ENCODE measurements at regions not wholly inside any gene's neighbourhood (a gene's known extent, or its start where the extent isn't known, plus 50 kb on each side); places are given as distances from the start of the nearest gene placed in this dataset.

DNA sequence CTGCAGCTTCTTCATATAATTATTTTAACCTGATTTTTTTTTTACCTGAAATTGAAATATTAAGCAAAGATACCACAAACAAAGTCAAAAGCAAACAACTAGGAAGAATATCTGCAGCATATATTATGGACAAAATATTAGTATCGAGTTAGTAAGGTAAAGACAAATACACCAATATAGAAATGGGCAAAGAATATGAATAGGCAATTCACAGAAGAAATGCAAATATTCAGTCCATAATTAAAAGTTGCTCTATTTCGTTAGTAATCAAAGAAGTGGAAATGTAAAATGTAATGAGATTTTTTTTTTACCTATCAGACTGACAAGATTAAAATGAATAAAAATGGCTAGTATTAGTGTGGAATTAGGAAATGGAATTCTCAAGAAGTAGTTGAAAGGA is 121.5 kb downstream of the CD83 start:
- H3K79me2 ChIP-seq (ENCODE audit: insufficient read depth, low read length), result no peaks in the 10 kb centered on the region
- no peaks in the 10 kb centered on the region for H3K36me3 ChIP-seq (ENCODE audit: control insufficient read depth in 1 of 2, insufficient read depth in 2 of 2, low read length in 2 of 2)
- ATAC-seq (no peak), DNase-seq (ENCODE audit: low read depth, low spot score) (no peak)
- TF ChIP-seq JUND (IDR thresholded peaks at IDR 0.05), result no peak
- TF ChIP-seq, protein P1, sequence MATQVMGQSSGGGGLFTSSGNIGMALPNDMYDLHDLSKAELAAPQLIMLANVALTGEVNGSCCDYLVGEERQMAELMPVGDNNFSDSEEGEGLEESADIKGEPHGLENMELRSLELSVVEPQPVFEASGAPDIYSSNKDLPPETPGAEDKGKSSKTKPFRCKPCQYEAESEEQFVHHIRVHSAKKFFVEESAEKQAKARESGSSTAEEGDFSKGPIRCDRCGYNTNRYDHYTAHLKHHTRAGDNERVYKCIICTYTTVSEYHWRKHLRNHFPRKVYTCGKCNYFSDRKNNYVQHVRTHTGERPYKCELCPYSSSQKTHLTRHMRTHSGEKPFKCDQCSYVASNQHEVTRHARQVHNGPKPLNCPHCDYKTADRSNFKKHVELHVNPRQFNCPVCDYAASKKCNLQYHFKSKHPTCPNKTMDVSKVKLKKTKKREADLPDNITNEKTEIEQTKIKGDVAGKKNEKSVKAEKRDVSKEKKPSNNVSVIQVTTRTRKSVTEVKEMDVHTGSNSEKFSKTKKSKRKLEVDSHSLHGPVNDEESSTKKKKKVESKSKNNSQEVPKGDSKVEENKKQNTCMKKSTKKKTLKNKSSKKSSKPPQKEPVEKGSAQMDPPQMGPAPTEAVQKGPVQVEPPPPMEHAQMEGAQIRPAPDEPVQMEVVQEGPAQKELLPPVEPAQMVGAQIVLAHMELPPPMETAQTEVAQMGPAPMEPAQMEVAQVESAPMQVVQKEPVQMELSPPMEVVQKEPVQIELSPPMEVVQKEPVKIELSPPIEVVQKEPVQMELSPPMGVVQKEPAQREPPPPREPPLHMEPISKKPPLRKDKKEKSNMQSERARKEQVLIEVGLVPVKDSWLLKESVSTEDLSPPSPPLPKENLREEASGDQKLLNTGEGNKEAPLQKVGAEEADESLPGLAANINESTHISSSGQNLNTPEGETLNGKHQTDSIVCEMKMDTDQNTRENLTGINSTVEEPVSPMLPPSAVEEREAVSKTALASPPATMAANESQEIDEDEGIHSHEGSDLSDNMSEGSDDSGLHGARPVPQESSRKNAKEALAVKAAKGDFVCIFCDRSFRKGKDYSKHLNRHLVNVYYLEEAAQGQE (IDR thresholded peaks at IDR 0.05; ENCODE audit: low read depth), result no peak
- no peak overlapping the region for H3K9ac ChIP-seq (ENCODE audit: low read length)
- H3K4me1 ChIP-seq (ENCODE audit: control insufficient read depth in 1 of 2, insufficient read depth in 2 of 2, low read length in 2 of 2), result no peaks in the 10 kb centered on the region
- intact Hi-C loops (cut with micrococcal nuclease), result no loop called here
- no TSS peak for BruUV-seq (replicated peaks)
- H3K27ac ChIP-seq (ENCODE audit: low read depth, low read length), result no peak overlapping the region
- H4K20me1 ChIP-seq (ENCODE audit: insufficient read depth), result no peaks in the 10 kb centered on the region
- ChIA-PET RAD21 (ENCODE audit: low non-redundant PET in 1 of 2, low total read pairs in 2 of 2, uncharacterized antibody in 2 of 2, unreplicated experiment in 2 of 2) (no interaction called here), POLR2A (no interaction called here), CTCF (no interaction called here)
- H3K9me2 ChIP-seq (ENCODE audit: insufficient read depth), result no peaks in the 10 kb centered on the region
- no peaks in the 10 kb centered on the region for H3K27me3 ChIP-seq (ENCODE audit: insufficient read depth, low read length)
- H2AFZ ChIP-seq (ENCODE audit: low read depth, low read length, poor library complexity, severe bottlenecking), result no peak overlapping the region
- H3K9me3 ChIP-seq (ENCODE audit: control insufficient read depth in 1 of 2, insufficient read depth in 1 of 2, low read depth in 1 of 2, low read length in 2 of 2), result no peaks in the 10 kb centered on the region
- no peak overlapping the region for H3K4me3 ChIP-seq (replicated peaks in 1 of 2; ENCODE audit: low read depth in 1 of 2, low read length in 2 of 2)
- H3K4me2 ChIP-seq (ENCODE audit: low read length), result no peak overlapping the region

DNA sequence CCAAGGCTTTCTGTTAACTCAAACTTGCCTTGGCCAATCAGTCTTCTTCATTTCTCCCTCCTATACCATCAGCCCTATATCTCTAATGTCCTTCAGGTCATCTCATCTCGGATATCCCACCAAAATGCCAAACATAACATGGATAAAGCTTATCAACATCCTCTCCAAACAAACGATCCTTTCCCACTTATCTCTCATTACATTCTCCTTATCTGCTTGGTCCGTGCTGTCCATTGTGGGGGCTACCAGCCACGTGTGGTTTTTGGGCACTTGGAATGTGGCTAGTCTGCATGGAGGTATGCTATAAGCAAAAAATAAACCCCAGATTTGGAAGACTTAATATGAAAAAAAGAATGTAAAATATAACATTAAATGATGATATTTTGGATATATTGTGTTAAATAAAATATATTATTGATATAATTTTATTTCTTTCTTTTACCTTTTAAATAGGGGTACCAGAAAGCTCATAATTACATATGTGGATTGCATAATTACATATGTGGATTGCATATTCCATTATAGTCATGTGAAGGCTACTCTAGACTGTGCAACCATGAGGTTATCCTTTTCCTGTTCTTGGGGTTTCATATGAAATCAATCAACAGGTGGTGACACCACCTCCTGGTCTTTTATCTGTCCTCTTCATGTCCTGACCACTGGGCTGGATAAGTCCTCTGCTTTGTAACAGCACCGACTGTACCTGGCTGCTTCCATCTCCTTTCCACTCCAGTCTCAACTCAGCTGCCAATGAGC is 123.0 kb downstream of the CD83 start:
- ChIA-PET POLR2A (no interaction called here), CTCF (no interaction called here), RAD21 (ENCODE audit: low non-redundant PET in 1 of 2, low total read pairs in 2 of 2, uncharacterized antibody in 2 of 2, unreplicated experiment in 2 of 2) (no interaction called here)
- no peak for ATAC-seq
- TF ChIP-seq TCF7L2 (IDR thresholded peaks at IDR 0.05; ENCODE audit: borderline replicate concordance, extremely low read depth, insufficient read depth, insufficient read length), result no peak
- TF ChIP-seq RAD21 (IDR thresholded peaks at IDR 0.05; ENCODE audit: low read depth), result no peak
- no peak for TF ChIP-seq POLR2AphosphoS5 (IDR thresholded peaks at IDR 0.05; ENCODE audit: low read depth, low read length)
- no peak overlapping the region for H3K4me2 ChIP-seq (ENCODE audit: low read length)
- intact Hi-C loops (cut with micrococcal nuclease), result no loop called here
- no peaks in the 10 kb centered on the region for H3K79me2 ChIP-seq (ENCODE audit: insufficient read depth, low read length)
- H4K20me1 ChIP-seq (ENCODE audit: insufficient read depth), result no peaks in the 10 kb centered on the region
- H3K36me3 ChIP-seq (ENCODE audit: control insufficient read depth in 1 of 2, insufficient read depth in 2 of 2, low read length in 2 of 2), result no peaks in the 10 kb centered on the region
- H3K9me3 ChIP-seq (ENCODE audit: control insufficient read depth in 1 of 2, insufficient read depth in 1 of 2, low read depth in 1 of 2, low read length in 2 of 2), result no peaks in the 10 kb centered on the region
- no peak overlapping the region for H3K27ac ChIP-seq (ENCODE audit: low read depth, low read length)
- BruUV-seq (replicated peaks), result no TSS peak
- H3K9ac ChIP-seq (ENCODE audit: low read length), result no peak overlapping the region
- H3K9me2 ChIP-seq (ENCODE audit: insufficient read depth), result no peaks in the 10 kb centered on the region
- no peaks in the 10 kb centered on the region for H3K27me3 ChIP-seq (ENCODE audit: insufficient read depth, low read length)
- no peak overlapping the region for H3K4me3 ChIP-seq (replicated peaks in 1 of 2; ENCODE audit: low read depth in 1 of 2, low read length in 2 of 2)
- H3K4me1 ChIP-seq (ENCODE audit: control insufficient read depth in 1 of 2, insufficient read depth in 2 of 2, low read length in 2 of 2), result no peaks in the 10 kb centered on the region
- H2AFZ ChIP-seq (ENCODE audit: low read depth, low read length, poor library complexity, severe bottlenecking), result no peak overlapping the region
- no peak for DNase-seq (ENCODE audit: low read depth, low spot score)

Measured in HCT116 (cell line).